OCI-LY1 (cell line): ENCODE measurements at regions not wholly inside any gene's neighbourhood (a gene's known extent, or its start where the extent isn't known, plus 50 kb on each side); places are given as distances from the start of the nearest gene placed in this dataset.

Experiments
- H2AFZ ChIP-seq: fragments of 200-600 bp; sonication (generic), shearing (Covaris generic); 2 replicates; pipeline ENCODE4 v1.6.0; 2014; ENCODE audit warnings: antibody characterized with exemption, mild to moderate bottlenecking, low read length
- H3F3A ChIP-seq: fragments of 200-600 bp; sonication (generic), shearing (Covaris generic); 2 replicates; pipeline ENCODE4 v1.6.0; 2014; ENCODE audit warnings: mild to moderate bottlenecking, antibody characterized with exemption, low read length, moderate library complexity; ENCODE audit not compliant: insufficient read depth
- H3K27ac ChIP-seq: fragments of 200-600 bp; sonication (generic); 2 replicates; pipeline ENCODE4 v1.5.1; 2014; ENCODE audit warnings: low read length, mixed run types, mild to moderate bottlenecking, low read depth; ENCODE audit not compliant: poor library complexity, severe bottlenecking
- H3K27me3 ChIP-seq: fragments of 200-600 bp; sonication (generic); 2 replicates; pipeline ENCODE4 v1.6.0; 2014; ENCODE audit warnings: antibody characterized with exemption, mild to moderate bottlenecking, low read length, moderate library complexity; ENCODE audit not compliant: insufficient read depth
- H3K36me3 ChIP-seq: fragments of 200-600 bp; sonication (generic); 2 replicates; pipeline ENCODE4 v1.6.1; 2014; ENCODE audit warnings: mild to moderate bottlenecking, antibody characterized with exemption, low read length, moderate library complexity, mixed read lengths; ENCODE audit not compliant: insufficient read depth
- H3K4me1 ChIP-seq: fragments of 200-600 bp; sonication (generic); 2 replicates; pipeline ENCODE4 v1.5.1; 2014; ENCODE audit warnings: mild to moderate bottlenecking, low read length, moderate library complexity; ENCODE audit not compliant: insufficient read depth, severe bottlenecking
- H3K4me2 ChIP-seq: fragments of 200-600 bp; sonication (generic), shearing (Covaris generic); 2 replicates; pipeline ENCODE4 v1.6.1; 2014; ENCODE audit warnings: low read length
- H3K4me3 ChIP-seq: fragments of 200-600 bp; sonication (generic); 2 replicates; pipeline ENCODE4 v1.5.1; 2014; ENCODE audit warnings: low read length, low read depth, mild to moderate bottlenecking, mixed read lengths; ENCODE audit not compliant: poor library complexity, severe bottlenecking
- H3K79me2 ChIP-seq: fragments of 200-600 bp; shearing (Covaris generic); 2 replicates; pipeline ENCODE4 v1.6.1; 2016; ENCODE audit warnings: mixed run types, low read length, mixed read lengths; ENCODE audit not compliant: insufficient read depth
- H3K9ac ChIP-seq: fragments of 200-600 bp; sonication (generic), shearing (Covaris generic); 2 replicates; pipeline ENCODE4 v1.6.1; 2014; ENCODE audit warnings: mild to moderate bottlenecking, low read length, mixed read lengths
- H3K9me2 ChIP-seq: fragments of 200-600 bp; sonication (generic), shearing (Covaris generic); 2 replicates; pipeline ENCODE4 v1.6.1; 2014; ENCODE audit warnings: low read depth, mild to moderate bottlenecking, low read length, mixed read lengths
- H3K9me3 ChIP-seq: fragments of 200-600 bp; shearing (Covaris generic); 2 replicates; pipeline ENCODE4 v1.6.1; 2014; ENCODE audit warnings: low read length, mixed read lengths
- H4K20me1 ChIP-seq: fragments of 200-600 bp; sonication (generic), shearing (Covaris generic); 2 replicates; pipeline ENCODE4 v1.6.0; 2016; ENCODE audit warnings: mild to moderate bottlenecking, low read length; ENCODE audit not compliant: insufficient read depth
- CTCF ChIP-seq: fragments of 200-600 bp; sonication (generic), shearing (Covaris generic); IDR thresholded peaks from 2 replicates; pipeline ENCODE4 v1.5.1; 2017; ENCODE audit warnings: mild to moderate bottlenecking, antibody characterized with exemption, low read length, moderate library complexity, mixed read lengths
- EZH2 ChIP-seq: fragments of 200-600 bp; sonication (generic), shearing (Covaris generic); IDR thresholded peaks from 2 replicates; pipeline ENCODE4 v1.8.0; 2017; ENCODE audit warnings: borderline replicate concordance, mixed run types, mild to moderate bottlenecking, antibody characterized with exemption, low read length, moderate library complexity, mixed read lengths

- H3K4me1 ChIP-seq: no peaks in the 10 kb centered on the region
- no peak overlapping the region for H3K9ac ChIP-seq
- H3K36me3 ChIP-seq: no peaks in the 10 kb centered on the region
- H3K9me2 ChIP-seq: no peaks in the 10 kb centered on the region
- H4K20me1 ChIP-seq: no peaks in the 10 kb centered on the region
- H3K9me3 ChIP-seq: no peaks in the 10 kb centered on the region
- H3K27me3 ChIP-seq: no peaks in the 10 kb centered on the region
- no peak overlapping the region for H3K27ac ChIP-seq
- H3K4me3 ChIP-seq: no peak overlapping the region
- no peak overlapping the region for H3K4me2 ChIP-seq
- no peaks in the 10 kb centered on the region for H3K79me2 ChIP-seq
- H3F3A ChIP-seq: no peaks in the 10 kb centered on the region
- TF ChIP-seq CTCF: no peak
- TF ChIP-seq EZH2: no peak
- H2AFZ ChIP-seq: no peak overlapping the region
Measured at GRCh38 chr18:73087282-73087977, 219.6 kb upstream of the NETO1 start.

GRCh38 chr18:73079920-73080319 lies 212.1 kb upstream of the NETO1 start:
- Histone ChIP-seq H3K4me3 (no peak overlapping the region), H3K4me1 (no peaks in the 10 kb centered on the region), H3K79me2 (no peaks in the 10 kb centered on the region), H3K9me3 (no peaks in the 10 kb centered on the region), H3K9ac (no peak overlapping the region), H4K20me1 (no peaks in the 10 kb centered on the region), H2AFZ (no peak overlapping the region), H3K27ac (no peak overlapping the region), H3K4me2 (no peak overlapping the region), H3K9me2 (no peaks in the 10 kb centered on the region), H3K27me3 (no peaks in the 10 kb centered on the region), H3K36me3 (no peaks in the 10 kb centered on the region), H3F3A (no peaks in the 10 kb centered on the region)
- TF ChIP-seq CTCF (no peak), EZH2 (no peak)

GRCh38 chr18:73060666-73061288 lies 193.0 kb upstream of the NETO1 start:
- no peaks in the 10 kb centered on the region for H3K4me1 ChIP-seq
- H3K36me3 ChIP-seq: no peaks in the 10 kb centered on the region
- H2AFZ ChIP-seq: no peak overlapping the region
- H3K9me3 ChIP-seq: no peaks in the 10 kb centered on the region
- H3K27ac ChIP-seq: no peak overlapping the region
- no peak for TF ChIP-seq EZH2
- TF ChIP-seq CTCF: no peak
- no peaks in the 10 kb centered on the region for H4K20me1 ChIP-seq
- no peaks in the 10 kb centered on the region for H3F3A ChIP-seq
- no peaks in the 10 kb centered on the region for H3K27me3 ChIP-seq
- no peak overlapping the region for H3K4me2 ChIP-seq
- no peak overlapping the region for H3K4me3 ChIP-seq
- H3K79me2 ChIP-seq: no peaks in the 10 kb centered on the region
- H3K9me2 ChIP-seq: no peaks in the 10 kb centered on the region
- no peak overlapping the region for H3K9ac ChIP-seq
